GM18520 (cell line): ENCODE measurements at regions not wholly inside any gene's neighbourhood (a gene's known extent, or its start where the extent isn't known, plus 50 kb on each side); places are given as distances from the start of the nearest gene placed in this dataset.
"Not testable (repeated sequence)": the region's sequence is repeated elsewhere in the genome, so short reads cannot be mapped to it uniquely, and the experiment has no call there.

ENCODE experiments used
- ATAC-seq: cut with Tn5 transposase; IDR thresholded peaks from one replicate; pipeline ENCODE4 v1.9.1; 2021; ENCODE audit not compliant: unreplicated experiment

DNA sequence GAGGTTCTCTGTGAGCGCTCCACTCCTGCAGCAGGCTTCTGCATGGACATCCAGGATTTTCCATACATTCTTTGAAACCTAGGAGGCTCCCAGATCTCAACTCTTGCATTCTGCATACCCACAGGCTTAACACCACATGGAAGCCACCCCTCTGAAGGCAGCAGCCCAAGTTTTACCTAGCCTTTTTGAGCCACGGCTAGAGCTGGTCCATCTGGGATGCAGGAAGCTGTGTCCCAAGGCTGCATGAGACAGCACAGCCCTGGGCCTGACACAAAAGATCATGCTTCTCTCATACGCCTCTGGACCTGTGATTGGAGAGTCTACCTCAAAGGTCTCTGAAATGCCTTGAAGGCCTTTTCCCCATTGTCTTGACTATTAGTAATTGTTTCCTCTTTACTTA, 53.6 kb upstream of the RPRM start:
- ATAC-seq: no peak

DNA sequence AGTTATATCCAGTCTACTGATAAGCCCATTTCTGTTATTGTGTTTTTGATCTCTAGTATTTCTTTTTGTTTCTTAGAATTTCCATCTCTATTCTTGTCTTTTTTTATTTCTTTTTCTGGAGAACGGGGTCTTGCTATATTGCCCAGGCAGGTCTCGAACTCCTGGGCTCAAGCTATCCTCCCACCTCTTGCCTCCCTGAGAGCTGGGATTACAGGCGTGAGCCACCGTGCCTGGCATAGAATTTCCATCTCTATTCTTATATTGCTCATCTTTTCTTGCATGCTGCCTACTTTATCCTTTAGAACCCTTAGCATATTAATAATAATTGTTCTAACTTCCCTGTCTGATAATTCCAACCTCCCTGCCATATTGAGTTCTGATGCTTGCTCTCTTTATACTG, 55.2 kb upstream of the RPRM start:
- not testable (repeated sequence) for ATAC-seq

DNA sequence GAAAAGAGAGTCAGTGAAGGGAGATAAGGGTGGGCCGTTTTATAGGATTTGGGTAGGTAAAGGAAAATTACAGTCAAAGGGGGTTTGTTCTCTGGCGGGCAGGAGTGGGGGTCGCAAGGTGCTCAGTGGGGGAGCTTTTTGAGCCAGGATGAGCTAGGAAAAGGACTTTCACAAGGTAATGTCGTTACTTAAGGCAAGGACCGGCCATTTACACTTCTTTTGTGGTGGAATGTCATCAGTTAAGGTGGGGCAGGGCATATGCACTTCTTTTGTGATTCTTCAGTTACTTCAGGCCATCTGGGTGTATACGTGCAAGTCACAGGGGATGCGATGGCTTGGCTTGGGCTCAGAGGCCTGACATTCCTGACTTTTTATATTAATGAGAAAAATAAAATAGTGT, 56.0 kb upstream of the RPRM start:
- ATAC-seq: not testable (repeated sequence)

DNA sequence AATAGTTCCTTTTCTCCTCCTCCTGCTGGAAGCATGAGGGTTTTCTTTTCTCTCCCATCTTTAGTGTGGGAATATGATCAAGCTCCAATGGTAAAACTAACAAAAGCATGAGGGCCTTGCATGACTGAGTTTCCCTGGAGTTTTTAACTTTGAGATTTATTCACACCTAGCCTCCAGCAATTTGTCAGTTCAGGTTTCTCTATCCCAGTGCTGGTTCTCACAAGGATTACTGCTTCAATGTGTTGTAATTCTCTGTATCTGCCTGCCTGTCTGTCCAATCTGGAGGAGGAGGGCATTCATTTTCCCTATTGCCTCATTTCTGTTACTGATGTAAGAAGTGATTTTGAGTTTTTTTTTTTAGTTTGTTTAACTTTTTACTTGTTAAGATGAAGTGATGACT, 57.6 kb upstream of the RPRM start:
- ATAC-seq: no peak

DNA sequence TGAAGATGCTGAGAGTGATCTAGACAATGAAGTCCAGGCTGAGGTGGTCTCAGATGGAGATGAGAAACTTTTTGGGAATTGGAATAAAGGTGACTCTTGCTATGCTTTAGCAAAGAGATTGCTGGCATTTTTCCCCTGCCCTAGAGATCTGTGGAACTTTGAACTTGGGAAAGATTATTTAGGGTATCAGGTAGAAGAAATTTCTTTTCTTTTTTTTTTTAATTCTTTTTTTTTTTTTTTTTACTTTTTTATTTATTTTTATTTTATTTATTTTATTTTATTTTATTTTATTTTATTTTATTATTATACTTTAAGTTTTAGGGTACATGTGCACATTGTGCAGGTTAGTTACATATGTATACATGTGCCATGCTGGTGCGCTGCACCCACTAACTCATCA, 59.5 kb upstream of the RPRM start:
- ATAC-seq: not testable (repeated sequence)

DNA sequence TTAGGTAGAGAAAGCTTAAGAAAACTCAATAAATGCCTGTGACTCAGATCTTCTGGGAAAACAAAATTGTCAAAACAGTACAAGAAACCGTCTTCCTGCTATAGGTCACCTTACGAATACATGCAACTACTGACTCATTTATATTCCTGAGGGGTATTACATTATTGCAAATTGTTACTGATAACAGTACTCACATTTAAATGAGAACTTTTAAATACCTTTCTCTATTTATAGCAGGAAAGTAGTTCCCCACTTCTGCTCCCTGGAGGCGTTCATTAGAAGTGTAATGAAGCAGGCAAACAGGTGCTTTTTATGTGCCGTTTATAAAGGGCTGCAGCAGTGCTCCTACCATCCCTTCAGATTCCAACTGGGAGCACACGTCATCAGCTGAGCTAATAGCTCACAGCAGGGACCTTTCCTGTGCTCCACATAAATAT, 65.1 kb upstream of the RPRM start:
- ATAC-seq: peak; percentile 98

DNA sequence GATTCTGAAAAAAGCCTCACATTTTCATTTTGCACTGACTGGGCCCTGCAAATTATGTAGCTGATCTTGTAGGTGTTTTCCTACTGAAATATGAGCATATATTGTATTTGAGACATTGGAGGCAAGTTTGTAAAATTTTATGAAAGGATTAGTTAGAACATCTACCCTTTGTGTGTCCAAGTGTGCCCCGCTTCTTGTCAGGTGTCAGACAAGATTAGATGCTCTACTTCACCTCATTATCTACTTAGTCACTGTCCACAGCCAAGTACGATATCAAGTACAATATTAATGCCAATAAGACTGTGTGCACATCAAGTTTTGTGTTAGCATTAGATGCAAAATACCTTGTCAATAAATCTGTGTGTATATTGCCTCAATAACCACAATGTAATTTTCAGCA, 67.8 kb upstream of the RPRM start:
- no peak for ATAC-seq

DNA sequence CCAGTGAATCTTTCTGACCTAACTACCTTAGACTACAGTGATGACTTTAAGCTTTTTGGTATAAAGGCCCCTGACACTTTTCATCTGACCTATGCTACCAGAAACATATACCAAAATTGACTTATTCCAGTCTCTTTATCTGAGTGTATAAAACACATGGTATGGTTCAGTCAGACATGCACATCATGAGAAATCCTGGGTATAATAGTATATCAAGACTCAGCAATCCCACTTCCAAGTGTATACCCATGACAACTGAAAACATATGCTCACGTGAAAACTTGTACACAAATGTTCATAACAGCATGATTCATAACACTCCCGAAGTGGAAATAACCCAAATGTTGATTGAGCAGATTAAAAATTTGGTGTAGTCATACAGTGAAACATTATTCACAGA, 70.0 kb upstream of the RPRM start:
- no peak for ATAC-seq

DNA sequence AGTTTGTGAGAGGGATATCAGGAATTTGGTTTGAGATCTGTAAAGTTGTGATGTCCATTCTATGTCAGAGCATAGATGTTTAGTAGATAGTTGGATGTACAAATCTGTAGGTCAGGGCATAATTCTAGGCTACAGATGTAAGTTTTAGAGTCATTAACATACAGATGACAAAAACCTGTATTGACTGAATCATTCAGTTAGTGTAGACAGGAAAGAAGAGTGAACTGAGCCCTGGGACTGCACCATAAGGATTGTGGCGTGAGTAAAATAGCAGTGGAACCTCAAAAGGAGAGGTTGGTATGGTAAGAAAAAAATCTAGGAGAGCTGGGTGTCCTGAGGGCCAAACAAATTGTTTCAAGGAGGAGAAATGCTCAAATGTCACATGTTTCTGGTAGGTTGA, 73.1 kb upstream of the RPRM start:
- no peak for ATAC-seq

DNA sequence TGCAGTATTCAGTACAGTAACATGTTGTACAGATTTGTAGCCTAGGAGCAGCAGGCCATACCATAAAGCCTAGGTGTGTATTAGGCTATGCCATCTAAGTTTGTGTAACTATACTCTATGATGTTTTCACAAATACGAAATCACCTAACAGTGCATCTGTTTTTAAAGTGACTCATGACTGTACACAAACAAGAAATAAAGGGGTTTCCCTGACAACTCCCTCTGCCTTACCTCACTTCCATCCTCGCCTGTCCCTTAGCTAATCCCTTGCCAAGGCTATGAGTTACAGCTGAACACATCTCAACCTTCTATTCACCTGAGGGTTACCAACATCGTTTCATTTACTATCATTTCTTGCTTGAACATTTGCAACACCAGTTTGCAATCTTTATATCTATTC, 78.6 kb upstream of the RPRM start:
- ATAC-seq: no peak

DNA sequence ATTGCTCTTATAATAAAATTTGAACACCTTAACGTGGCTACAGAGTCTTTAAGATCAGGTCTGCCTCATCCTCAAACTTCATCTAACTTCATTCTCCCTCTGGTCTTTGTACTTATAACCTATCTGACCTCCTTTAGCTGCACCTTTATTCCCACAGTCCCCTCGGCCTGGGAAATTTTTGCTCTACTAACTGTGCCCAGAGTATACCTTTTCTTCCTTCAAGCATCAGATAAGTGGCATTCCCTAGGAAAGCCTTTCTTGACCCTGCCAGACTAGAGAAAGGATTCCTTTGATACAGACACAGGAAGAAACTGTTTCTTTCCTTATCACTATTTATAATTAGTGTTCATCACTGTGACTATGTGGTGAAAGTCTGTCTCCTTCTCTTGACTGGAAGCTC, 79.2 kb upstream of the RPRM start:
- ATAC-seq: no peak

DNA sequence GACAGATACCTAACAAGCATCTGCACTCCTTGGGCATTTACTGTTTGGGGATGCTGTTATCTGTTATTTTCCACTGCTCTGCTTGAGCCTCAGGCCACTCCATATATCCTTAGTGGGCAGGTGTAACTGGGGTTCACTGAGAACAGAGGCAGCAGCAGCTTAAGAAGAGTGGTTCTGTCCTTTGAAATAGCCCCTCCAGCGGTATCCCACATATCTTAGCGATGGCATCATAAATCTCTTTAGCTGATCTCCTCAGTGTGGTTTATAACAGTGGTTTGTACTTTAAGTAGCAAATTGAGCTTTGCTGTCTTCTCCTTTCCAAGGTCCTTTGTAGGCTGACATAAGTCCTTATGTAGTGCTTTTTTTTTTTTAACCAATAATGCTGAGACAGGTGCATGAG, 79.7 kb upstream of the RPRM start:
- no peak for ATAC-seq

DNA sequence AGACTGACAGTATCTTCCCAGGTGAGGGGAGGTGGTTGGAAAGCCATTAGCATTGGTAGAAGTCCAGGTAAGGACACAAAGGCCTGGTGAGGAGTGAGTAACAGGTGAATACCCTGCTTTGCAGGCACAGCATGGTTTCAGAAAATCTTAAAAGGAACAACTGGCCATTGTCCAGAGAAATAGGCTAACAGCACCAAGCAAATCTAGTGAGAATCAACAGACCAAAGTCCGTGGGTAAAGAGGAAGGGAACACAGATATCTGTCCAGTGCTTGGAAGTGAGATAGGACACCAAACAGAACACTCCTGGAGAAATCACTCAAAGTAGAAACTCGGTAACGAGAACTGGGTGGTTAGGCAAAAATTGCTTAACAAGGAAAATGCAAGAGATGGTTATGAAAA, 88.8 kb upstream of the RPRM start:
- no peak for ATAC-seq

DNA sequence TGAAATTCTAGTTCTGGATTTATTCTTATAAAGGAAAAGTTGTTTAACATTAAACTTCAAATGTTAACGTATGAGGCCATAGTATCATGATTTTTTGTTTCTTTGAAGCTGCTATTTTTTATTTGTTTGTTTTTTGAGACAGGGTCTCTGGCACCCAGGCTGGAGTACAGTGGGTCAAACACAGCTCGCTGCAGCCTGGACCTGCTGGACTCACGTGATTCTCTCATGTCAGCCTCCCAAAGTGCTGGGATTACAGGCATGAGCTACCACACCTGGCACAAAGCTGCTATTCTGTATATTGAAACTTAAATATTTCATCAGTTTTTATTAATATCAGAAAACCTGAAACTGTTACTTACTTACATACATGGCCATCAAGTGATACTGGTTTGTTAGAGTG, 89.5 kb upstream of the RPRM start:
- ATAC-seq: no peak

DNA sequence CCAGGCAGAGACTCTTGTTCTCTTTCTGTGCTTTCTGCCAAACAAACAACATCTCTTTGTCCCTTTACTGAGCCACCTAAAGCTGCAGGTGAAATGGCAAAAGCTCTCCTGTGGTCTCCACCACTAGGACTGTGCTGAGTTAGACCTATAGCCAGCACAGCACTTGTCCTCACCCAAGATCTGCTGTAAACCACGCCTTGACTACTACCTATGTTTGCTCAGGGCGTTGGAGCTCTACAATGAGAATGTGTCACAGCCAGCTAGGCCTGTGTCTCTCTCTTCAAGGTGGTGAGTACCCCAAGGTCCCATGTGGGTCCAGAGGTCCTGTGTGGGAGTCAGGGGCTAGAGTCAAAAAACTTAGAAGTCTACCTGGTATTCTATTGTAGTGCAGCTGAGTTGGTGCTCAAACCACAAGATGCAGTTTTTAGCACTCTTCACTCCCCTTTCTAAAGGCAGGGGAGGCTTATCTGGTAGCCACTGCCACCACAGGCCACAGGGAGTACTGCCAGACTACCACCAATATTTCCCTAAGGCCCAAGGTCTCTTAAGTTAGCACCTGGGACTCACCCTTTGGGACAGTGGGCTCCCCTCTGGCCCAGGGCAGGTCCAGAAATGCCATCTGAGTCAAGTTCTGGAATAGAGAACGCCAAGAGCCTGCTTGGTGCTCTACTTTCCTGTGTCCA, 96.8 kb upstream of the RPRM start:
- no peak for ATAC-seq

DNA sequence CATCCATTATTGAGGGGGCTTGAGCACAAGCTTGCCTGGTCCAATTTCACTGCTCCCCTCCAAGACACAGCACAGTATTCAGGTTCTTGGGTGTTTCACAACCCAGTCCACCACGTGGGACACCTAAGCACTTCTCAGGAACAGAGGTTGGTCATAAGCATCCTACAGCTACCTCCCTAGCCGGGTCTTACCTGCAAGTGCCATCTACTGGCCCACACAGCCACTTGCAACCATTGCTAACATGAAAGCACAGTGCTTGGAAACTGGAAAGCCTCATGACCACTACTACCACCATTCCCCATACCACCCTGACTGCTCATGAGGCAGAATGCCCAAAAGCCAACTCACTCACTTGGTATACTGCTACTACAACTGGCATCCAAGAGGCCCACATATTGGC, 105.7 kb upstream of the RPRM start:
- no peak for ATAC-seq

DNA sequence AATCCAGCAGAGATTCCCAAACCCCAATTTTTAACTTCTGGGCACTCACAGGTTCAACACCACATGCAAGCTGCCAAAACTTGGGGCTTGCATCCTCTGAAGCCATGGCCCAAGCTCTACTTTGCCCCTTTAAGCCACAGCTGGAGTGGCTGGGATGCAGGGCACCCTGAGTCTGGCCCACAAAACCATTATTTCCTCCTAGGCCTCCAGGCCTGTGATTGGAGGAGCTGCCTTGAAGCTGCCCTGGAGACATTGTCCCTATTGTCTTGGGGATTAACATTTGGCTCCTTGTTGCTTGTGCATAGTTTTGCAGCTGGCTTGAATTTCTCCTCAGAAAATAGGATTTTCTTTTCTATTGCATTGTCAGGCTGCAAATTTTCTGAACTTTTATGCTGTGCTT, 109.8 kb upstream of the RPRM start:
- no peak for ATAC-seq

DNA sequence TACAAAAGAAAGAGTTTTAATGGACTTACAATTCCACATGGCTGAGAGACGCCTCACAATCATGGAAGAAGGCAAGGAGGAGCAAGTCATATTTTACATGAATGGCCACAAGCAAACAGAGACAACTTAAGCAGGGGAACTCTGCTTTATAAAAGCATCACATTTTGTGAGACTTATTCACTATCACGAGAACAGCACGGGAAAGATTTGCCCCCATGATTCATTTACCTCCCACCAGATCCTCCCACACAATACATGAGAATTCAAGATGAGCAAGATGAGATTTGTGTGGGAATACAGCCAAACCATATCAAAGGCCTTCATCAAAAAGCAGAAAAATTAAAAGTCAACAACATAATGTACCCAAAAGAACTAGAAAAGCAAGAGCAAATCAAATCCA, 111.0 kb upstream of the RPRM start:
- ATAC-seq: no peak

DNA sequence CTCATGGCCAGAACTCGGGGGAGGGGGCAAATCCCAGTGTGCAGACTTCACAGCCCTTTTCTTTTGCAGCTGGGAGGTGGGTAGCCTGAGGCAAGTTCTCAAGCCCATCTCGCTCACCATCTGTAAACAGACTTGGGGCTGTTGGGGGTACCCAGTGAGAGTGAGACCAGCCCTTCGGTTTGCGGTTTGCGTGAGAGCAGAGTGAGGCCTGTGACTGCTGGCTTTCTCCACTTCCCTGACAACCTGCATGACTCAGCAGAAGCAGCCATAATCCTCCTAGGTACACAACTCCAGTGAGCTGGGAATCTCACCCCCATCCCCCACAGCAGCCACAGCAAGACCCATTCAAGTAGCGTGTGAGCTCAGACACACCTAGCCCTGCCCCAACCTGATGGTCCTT, 114.5 kb upstream of the RPRM start:
- not testable (repeated sequence) for ATAC-seq

DNA sequence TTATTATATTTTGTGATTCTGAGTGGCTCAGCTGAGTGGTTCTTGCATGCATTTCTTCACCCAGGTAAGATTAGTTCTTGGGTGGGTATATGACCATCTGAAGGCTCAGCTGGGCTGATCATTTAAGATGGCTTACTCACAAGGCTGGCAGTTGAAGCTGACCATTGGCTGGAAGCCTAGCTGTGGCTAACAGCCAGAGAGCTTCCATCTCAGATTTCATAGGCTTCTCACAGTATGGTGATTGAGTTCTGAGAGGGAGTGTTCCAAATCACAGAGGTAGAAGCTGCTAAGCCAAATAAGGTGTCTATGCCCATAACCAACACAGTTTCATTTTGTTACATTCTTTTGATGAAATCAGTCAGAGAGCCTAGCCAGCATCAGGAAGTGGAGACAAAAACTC, 117.4 kb upstream of the RPRM start:
- no peak for ATAC-seq

DNA sequence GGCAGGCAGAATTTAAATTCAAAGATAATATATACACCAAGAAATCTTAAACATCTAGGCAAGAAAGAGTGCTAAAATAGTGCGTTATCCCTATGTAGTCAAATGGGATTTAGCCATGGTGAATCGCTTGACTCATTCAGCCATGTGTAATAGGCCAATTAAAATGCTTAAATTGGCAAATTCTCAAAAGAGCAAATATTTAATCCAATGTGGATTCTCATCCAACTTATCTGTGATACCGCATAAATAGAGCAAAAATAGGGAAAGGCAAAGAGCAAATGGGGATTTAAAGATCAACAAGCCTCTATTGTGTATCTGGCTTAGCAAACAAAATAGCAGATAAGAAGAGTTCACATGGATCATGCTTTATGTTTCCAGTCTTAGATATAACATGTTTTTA, 123.2 kb upstream of the RPRM start:
- ATAC-seq: no peak

DNA sequence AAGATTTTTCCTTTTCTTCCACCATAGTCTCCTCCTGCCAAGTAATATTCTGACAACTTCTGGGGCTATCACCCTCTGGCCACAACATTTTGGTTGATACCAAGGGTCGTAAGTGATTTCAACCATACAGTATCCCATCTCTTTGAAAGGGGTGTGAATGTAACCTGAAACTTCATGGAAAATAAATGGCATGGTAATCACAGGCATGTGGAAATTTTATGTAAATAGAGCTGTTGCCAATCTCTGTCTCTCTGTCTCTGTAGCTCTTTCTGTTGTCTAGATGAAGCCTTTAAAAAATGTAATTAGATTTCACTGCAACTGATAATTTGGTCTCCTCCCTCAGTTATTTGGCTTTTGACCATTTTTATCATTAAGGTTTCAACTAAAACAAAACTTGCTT, 125.6 kb upstream of the RPRM start:
- ATAC-seq: no peak

DNA sequence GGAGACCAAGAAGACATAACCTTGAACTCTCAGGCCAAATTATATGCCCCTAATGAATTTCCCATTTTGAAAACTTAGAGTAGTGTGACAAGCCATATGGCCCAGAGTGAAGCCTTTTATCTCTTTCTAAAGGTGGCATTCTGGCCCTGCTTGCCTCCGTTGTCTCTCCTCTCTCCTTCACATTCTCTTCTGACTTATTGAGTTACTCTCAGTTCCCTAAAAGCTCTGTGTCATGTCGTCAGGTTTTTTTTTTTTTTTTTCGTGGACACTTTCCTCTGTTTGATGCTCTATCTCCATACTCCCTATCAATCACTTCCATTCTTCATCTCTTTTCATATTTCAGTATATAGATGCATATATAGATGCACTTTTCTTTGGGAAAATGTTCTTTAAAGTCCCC, 128.1 kb upstream of the RPRM start:
- no peak for ATAC-seq

DNA sequence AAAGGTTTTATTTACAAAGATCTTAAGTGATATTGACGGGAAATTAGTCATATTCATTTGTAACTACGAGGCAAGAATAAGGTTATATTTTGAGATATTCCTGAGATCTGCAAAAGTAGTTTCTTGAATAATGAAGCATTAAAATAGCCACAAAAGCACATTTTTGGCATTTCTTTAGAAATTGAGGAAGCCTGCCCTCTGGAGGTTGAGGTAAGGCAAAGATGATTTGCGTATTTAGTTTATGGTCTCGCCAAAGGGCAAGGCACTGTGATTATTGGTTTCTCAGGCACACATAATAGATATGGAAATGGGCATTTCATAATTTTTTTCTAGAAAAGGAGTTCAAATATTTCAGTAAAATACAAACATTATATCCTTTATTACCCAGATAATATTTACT, 143.7 kb upstream of the RPRM start:
- no peak for ATAC-seq
